B cell (primary cell): ENCODE measurements at regions not wholly inside any gene's neighbourhood (a gene's known extent, or its start where the extent isn't known, plus 50 kb on each side); places are given as distances from the start of the nearest gene placed in this dataset.

Experiments
- CTCF ChIP-seq: fragments of 200-600 bp; IDR thresholded peaks from one replicate; pipeline ENCODE4 v1.8.0; 2022; ENCODE audit warnings: antibody characterized with exemption, mild to moderate bottlenecking
- EZH2 ChIP-seq: IDR thresholded peaks from 2 replicates; pipeline ENCODE4 v1.6.1; 2012; ENCODE audit warnings: borderline replicate concordance, low read depth, mild to moderate bottlenecking, moderate library complexity, low read length; ENCODE audit not compliant: insufficient read depth, poor library complexity, severe bottlenecking

- no peak for TF ChIP-seq CTCF
- TF ChIP-seq EZH2 = no peak
These were observed 2860.6 kb upstream of the PCDH20 start for GRCh38 chr13:64276232-64276631.
